PC-3 (cell line): ENCODE measurements at regions not wholly inside any gene's neighbourhood (a gene's known extent, or its start where the extent isn't known, plus 50 kb on each side); places are given as distances from the start of the nearest gene placed in this dataset.

Experiments
- ATAC-seq: fragments of 200-7000 bp; cut with Tn5 transposase; 2 replicates; pipeline ENCODE4 v1.9.1; 2020; ENCODE audit warnings: mild to moderate bottlenecking, moderate library complexity
- BruUV-seq: library from RNA; stranded (reverse); fragments of 400-500 nt; replicated peaks from 2 replicates; lab custom pipeline; 2021; lab: Mats Ljungman, UMichigan
- CTCF ChIA-PET: fragments of 300-600 bp; sonication (Branson Sonifier 250); formaldehyde crosslinking; loops from one replicate; lab custom pipeline; 2022; ENCODE audit warnings: antibody characterized with exemption; lab: Charles Lee
- POLR2A ChIA-PET: fragments of 300-600 bp; sonication (Branson Sonifier 250); formaldehyde crosslinking; loops from one replicate; lab custom pipeline; 2022; ENCODE audit warnings: antibody characterized with exemption; ENCODE audit not compliant: unreplicated experiment; lab: Charles Lee
- DNase-seq: peaks from one replicate; pipeline ENCODE4 v3.0.0-alpha.2; 2015
- H2AFZ ChIP-seq: fragments of 300-600 bp; sonication (generic); 2 replicates; pipeline ENCODE4 v1.6.0; 2016; ENCODE audit warnings: antibody characterized with exemption, low read length
- H3F3A ChIP-seq: fragments of 300-600 bp; sonication (generic); one replicate; pipeline ENCODE4 v1.6.0; 2017; ENCODE audit warnings: antibody characterized with exemption, low read length, control low read depth, mild to moderate bottlenecking; ENCODE audit not compliant: unreplicated experiment
- H3K27ac ChIP-seq: fragments of 300-600 bp; sonication (generic); 2 replicates; pipeline ENCODE4 v1.5.1; 2016; ENCODE audit warnings: mild to moderate bottlenecking, low read length
- H3K27me3 ChIP-seq: fragments of 300-600 bp; sonication (generic); 2 replicates; pipeline ENCODE4 v1.6.1; 2016; ENCODE audit warnings: low read length, mixed read lengths
- H3K36me3 ChIP-seq: fragments of 300-600 bp; sonication (generic); 2 replicates; pipeline ENCODE4 v1.6.1; 2016; ENCODE audit warnings: low read depth, mixed run types, low read length, mixed read lengths
- H3K4me1 ChIP-seq: fragments of 300-600 bp; sonication (generic); 2 replicates; pipeline ENCODE4 v1.5.1; 2016; ENCODE audit warnings: low read length; ENCODE audit not compliant: insufficient read depth
- H3K4me2 ChIP-seq: fragments of 300-600 bp; sonication (generic); 2 replicates; pipeline ENCODE4 v1.6.0; 2016; ENCODE audit warnings: low read length
- H3K4me3 ChIP-seq: fragments of 300-600 bp; sonication (generic); 2 replicates; pipeline ENCODE4 v1.5.1; 2016; ENCODE audit warnings: mild to moderate bottlenecking, low read length, mixed read lengths
- H3K79me2 ChIP-seq: fragments of 300-600 bp; sonication (generic); 2 replicates; pipeline ENCODE4 v1.6.1; 2017; ENCODE audit warnings: low read length, mixed read lengths
- H3K9ac ChIP-seq: fragments of 300-600 bp; sonication (generic); 2 replicates; pipeline ENCODE4 v1.6.0; 2016; ENCODE audit warnings: mild to moderate bottlenecking, low read length
- H3K9me2 ChIP-seq: fragments of 300-600 bp; sonication (generic); replicated peaks from 2 replicates; pipeline ENCODE4 v1.6.1; 2016; ENCODE audit warnings: mixed run types, low read length, mixed read lengths
- H3K9me3 ChIP-seq: fragments of 300-600 bp; sonication (generic); 2 replicates; pipeline ENCODE4 v1.6.1; 2016; ENCODE audit warnings: low read length, mixed read lengths
- H4K20me1 ChIP-seq: fragments of 300-600 bp; sonication (generic); 2 replicates; pipeline ENCODE4 v1.6.1; 2016; ENCODE audit warnings: low read length, mixed read lengths
- EZH2 ChIP-seq: fragments of 300-600 bp; sonication (generic); IDR thresholded peaks from one replicate; pipeline ENCODE4 v1.6.1; 2017; ENCODE audit warnings: antibody characterized with exemption, mild to moderate bottlenecking, low read length; ENCODE audit not compliant: unreplicated experiment
- EZH2phosphoT487 ChIP-seq: fragments of 300-600 bp; sonication (generic); IDR thresholded peaks from 2 replicates; pipeline ENCODE4 v1.6.1; 2018; ENCODE audit warnings: mild to moderate bottlenecking, antibody characterized with exemption, low read length, borderline replicate concordance
- intact Hi-C: fragments of 100-400 bp; cut with micrococcal nuclease; formaldehyde crosslinking; loops from 2 replicates; pipeline ENCODE4 v1.9.0; 2023
- TF ChIP-seq, protein P1 (sequence below): fragments of 300-600 bp; sonication (generic); conservative IDR thresholded peaks from 2 replicates; pipeline ENCODE4 v1.5.1; 2017; ENCODE audit warnings: antibody characterized with exemption, low read depth, mild to moderate bottlenecking, low read length

- ChIA-PET CTCF (no interaction called here), POLR2A (no interaction called here)
- Histone ChIP-seq H3K79me2 (no peaks in the 10 kb centered on the region), H3K27ac (no peak overlapping the region), H3K9ac (no peak overlapping the region), H3K36me3 (no peaks in the 10 kb centered on the region), H4K20me1 (no peaks in the 10 kb centered on the region), H3F3A (no peaks in the 10 kb centered on the region), H3K9me3 (no peaks in the 10 kb centered on the region), H3K27me3 (no peaks in the 10 kb centered on the region), H3K4me1 (no peaks in the 10 kb centered on the region), H3K4me3 (no peak overlapping the region), H3K9me2 (no peaks in the 10 kb centered on the region), H2AFZ (no peak overlapping the region), H3K4me2 (no peak overlapping the region)
- ATAC-seq (no peak), DNase-seq (no peak)
- TF ChIP-seq EZH2: no peak
- TF ChIP-seq, protein P1, sequence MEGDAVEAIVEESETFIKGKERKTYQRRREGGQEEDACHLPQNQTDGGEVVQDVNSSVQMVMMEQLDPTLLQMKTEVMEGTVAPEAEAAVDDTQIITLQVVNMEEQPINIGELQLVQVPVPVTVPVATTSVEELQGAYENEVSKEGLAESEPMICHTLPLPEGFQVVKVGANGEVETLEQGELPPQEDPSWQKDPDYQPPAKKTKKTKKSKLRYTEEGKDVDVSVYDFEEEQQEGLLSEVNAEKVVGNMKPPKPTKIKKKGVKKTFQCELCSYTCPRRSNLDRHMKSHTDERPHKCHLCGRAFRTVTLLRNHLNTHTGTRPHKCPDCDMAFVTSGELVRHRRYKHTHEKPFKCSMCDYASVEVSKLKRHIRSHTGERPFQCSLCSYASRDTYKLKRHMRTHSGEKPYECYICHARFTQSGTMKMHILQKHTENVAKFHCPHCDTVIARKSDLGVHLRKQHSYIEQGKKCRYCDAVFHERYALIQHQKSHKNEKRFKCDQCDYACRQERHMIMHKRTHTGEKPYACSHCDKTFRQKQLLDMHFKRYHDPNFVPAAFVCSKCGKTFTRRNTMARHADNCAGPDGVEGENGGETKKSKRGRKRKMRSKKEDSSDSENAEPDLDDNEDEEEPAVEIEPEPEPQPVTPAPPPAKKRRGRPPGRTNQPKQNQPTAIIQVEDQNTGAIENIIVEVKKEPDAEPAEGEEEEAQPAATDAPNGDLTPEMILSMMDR: no peak
- TF ChIP-seq EZH2phosphoT487: no peak
- intact Hi-C loops: no loop called here
- BruUV-seq: no TSS peak
Measured at GRCh38 chr18:56383349-56383748, 255.0 kb downstream of the TXNL1 start.

DNA sequence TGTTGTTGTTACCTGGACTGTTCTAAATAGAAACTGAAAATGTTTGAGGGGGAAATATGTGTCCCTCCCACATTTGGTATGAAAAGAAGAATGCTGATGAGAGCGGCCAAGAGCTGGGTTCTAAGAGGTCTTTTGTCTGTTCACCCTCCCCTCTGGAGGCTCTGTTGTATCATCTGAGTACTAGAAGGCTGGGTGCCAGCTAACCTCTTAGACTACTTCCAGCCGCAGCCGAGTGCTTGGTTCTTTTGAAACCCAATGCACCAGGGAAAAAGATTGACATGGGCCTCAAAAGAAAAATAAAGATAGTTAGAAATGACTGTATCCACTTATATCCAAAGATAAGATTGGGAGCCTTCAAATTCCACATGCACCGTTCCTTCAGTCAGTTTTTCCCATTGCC, 255.9 kb downstream of the TXNL1 start:
- no peak overlapping the region for H3K4me3 ChIP-seq
- H3K9me2 ChIP-seq: no peaks in the 10 kb centered on the region
- intact Hi-C loops: no loop called here
- no peak overlapping the region for H3K4me2 ChIP-seq
- no peaks in the 10 kb centered on the region for H3K27me3 ChIP-seq
- no peaks in the 10 kb centered on the region for H3F3A ChIP-seq
- H4K20me1 ChIP-seq: no peaks in the 10 kb centered on the region
- no TSS peak for BruUV-seq
- no peak overlapping the region for H3K9ac ChIP-seq
- ATAC-seq (no peak), DNase-seq (no peak)
- ChIA-PET POLR2A (no interaction called here), CTCF (no interaction called here)
- H3K27ac ChIP-seq: no peak overlapping the region
- no peaks in the 10 kb centered on the region for H3K4me1 ChIP-seq
- no peaks in the 10 kb centered on the region for H3K36me3 ChIP-seq
- no peak overlapping the region for H2AFZ ChIP-seq
- TF ChIP-seq EZH2 (no peak), EZH2phosphoT487 (no peak)
- TF ChIP-seq, protein P1: no peak
- H3K9me3 ChIP-seq: no peaks in the 10 kb centered on the region
- no peaks in the 10 kb centered on the region for H3K79me2 ChIP-seq

- no peak overlapping the region for H2AFZ ChIP-seq
- POLR2A ChIA-PET: no interaction called here
- CTCF ChIA-PET: no interaction called here
- no peaks in the 10 kb centered on the region for H3K9me3 ChIP-seq
- H3K4me1 ChIP-seq: no peaks in the 10 kb centered on the region
- ATAC-seq (no peak), DNase-seq (no peak)
- H3K9ac ChIP-seq: no peak overlapping the region
- no peaks in the 10 kb centered on the region for H3K9me2 ChIP-seq
- H3K4me2 ChIP-seq: no peak overlapping the region
- H3K27me3 ChIP-seq: no peaks in the 10 kb centered on the region
- no peaks in the 10 kb centered on the region for H3K79me2 ChIP-seq
- intact Hi-C loops: no loop called here
- no TSS peak for BruUV-seq
- H3K27ac ChIP-seq: no peak overlapping the region
- TF ChIP-seq EZH2 (no peak), EZH2phosphoT487 (no peak)
- TF ChIP-seq, protein P1: no peak
- no peaks in the 10 kb centered on the region for H3K36me3 ChIP-seq
- no peaks in the 10 kb centered on the region for H3F3A ChIP-seq
- no peaks in the 10 kb centered on the region for H4K20me1 ChIP-seq
- no peak overlapping the region for H3K4me3 ChIP-seq
Measured at GRCh38 chr18:56381196-56381595, 257.2 kb downstream of the TXNL1 start.
